GM21619 (cell line): ENCODE measurements at regions not wholly inside any gene's neighbourhood (a gene's known extent, or its start where the extent isn't known, plus 50 kb on each side); places are given as distances from the start of the nearest gene placed in this dataset.

Source experiments
- ATAC-seq: cut with Tn5 transposase; IDR thresholded peaks from one replicate; pipeline ENCODE4 v1.9.1; 2021; ENCODE audit not compliant: unreplicated experiment

DNA sequence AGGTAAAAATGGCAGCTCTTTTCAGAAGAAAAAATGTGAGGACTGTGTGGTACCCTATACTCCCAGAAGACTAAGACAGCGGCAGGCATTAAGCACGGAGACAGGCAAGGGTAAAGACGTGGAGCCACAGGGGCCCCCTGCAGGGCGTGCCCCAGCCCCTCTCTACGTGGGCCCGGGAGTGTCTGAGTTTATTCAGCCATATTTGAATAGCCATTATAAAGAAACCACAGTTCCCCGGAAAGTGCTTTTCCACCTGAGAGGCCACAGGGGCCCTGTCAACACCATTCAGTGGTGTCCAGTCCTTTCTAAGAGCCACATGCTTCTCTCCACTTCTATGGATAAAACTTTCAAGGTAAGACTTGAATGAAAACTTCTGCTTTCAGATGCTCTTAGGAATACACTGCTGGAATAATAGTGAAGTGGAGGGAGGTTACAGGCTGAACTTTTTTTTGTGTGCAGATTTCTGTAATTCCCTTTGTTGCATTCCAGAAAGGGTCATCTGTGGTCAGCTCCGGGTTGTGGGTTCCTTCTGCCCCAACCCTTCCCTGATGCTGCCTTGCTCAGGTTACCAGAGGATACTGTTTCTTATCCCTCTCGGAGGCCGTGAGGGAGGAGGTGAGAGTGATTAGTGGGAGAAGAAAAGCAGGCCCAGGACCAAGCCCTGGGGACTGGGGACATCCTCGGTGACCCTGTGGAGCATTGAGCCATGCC, 58.4 kb downstream of the SLC25A47 start:
- ATAC-seq = no peak

DNA sequence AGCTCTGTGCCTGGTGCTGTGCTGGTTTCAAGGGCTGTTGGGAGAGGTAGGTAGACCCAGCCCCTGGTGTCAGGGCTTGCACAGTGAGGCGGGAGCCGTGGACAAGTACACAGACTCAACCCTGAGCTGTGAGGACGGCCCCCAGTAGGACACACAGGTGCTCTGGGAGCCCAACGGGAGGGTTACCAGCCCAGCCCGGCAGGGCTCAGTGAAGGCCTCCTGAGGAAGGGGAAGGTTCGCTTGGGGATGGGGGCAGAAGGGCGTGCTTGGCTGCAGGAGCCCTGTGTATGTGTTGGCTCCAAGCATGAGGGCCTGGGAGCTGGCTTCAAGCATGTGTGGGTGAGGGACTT, 58.9 kb downstream of the SLC25A47 start:
- no peak for ATAC-seq

DNA sequence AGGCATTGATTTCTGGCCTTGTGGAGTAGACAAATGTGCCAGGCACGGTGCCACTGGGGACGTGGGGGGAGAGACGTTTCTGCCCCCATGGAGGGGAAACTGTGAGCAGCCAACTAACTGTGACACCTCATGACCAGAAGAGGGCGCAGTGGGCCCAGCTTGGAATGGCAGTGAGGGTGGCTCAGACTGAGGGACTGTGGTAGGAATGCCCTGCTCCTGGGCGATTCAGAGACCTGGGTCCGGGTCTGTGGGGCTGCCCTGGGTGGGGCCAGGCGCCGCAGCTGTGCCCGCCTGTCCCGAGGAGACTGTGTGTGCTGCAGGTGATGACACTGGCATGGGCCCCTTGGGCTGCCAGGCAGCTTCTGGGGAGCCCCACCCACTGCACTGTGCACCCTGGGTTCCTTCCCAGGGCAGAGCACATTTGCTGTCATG, 60.6 kb downstream of the SLC25A47 start:
- ATAC-seq = no peak

DNA sequence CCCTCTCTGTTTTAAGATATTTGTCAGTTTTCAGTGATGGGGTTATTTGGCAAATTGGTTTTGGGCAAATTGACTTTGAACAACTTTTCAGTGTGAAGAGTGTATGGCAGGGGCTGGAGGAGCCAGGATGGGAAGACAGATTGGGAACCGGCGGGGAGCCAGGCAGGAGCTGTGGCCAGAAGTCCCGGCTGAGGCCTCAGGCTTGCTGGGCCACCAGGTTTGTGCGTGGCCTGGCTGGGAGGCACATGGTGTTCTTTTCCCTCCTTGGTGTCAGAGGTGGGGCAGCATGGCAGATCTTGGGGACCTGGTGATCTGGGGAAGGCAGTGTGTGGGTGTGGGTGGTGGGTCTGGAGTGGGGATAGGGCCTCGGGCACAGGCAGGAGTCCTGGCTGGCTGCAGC, 61.1 kb downstream of the SLC25A47 start:
- no peak for ATAC-seq

DNA sequence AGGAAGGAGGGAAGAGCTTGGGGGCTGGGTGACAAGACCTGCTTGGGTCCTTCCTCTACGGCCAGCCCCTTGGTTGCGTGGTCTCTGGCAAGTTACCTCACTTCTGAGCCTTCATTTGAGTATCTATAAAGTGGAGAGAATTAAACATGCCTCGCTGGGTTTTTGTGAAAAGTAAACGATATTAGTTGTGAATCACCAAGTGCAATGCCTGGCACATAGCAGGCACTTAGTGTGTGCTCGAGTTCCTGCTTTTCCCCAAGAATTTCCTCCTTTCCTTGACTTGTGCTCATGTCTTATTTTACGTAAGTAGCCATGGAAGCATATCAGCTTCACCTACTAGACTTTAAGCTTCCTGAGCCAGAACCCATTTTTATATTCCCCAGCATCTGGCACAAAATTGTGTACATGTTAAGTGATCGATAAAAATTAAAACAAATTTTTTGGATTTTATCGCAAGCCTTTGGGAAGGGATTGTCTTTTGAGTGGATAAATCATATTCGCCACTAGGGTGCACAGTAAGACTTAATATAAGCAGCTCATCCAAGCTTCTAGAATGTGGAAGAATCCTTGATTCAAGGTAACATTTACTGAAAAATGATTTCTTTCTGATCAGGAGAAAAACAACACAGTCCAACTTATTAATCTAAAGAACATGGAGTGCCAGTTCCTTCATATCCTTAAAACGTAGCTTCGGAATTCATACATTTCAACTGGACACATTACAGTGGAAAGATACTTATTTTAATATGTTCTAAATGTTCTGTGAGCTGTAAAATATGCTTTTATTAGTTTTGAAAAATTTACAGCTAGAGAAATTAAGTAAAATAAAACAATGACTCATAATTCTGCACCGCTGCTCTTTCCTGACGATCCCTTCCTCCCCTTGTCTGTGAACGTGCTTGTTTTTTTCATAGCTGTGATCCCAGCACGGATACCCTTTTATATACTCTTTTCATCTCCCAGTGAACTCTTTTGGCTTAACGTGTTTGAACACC, 62.0 kb downstream of the SLC25A47 start:
- ATAC-seq = no peak

DNA sequence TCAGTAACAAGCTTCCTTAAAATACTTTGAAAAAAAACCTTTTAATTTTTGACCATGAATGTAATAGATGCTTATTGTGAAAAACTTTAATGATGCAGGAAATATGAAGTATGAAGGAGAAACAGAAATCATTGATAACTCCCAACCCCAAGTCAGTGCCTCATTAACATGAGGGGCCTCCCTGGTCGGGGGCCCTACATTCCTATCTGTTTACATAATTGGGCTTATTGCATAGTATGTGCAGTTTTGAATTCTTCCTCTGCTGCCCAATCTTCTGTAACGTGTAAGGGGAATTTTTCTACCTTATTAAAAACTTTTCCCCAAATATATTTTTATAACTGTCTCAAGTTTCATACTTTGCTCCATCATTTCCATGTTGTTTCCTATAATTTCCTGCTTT, 63.0 kb downstream of the SLC25A47 start:
- ATAC-seq = no peak

DNA sequence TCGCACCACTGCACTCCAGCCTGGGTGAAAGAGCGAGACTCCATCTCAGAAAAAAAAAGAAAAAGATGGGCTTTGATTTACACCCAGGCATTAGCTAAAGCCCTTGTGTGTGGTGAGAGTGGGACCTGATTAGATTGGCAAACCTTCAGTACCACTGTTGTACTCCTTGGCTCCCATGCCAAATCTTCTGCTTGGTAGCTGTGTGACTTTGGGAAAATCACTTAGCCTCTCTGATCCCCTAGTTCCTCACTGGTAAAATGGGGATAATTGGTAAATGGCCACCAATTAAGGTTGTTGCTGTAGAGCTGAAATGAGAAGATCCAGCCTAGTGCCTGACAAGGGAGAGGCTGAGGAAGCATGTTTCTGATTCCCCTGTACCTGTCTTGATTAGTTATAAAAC, 63.7 kb downstream of the SLC25A47 start:
- ATAC-seq = no peak

DNA sequence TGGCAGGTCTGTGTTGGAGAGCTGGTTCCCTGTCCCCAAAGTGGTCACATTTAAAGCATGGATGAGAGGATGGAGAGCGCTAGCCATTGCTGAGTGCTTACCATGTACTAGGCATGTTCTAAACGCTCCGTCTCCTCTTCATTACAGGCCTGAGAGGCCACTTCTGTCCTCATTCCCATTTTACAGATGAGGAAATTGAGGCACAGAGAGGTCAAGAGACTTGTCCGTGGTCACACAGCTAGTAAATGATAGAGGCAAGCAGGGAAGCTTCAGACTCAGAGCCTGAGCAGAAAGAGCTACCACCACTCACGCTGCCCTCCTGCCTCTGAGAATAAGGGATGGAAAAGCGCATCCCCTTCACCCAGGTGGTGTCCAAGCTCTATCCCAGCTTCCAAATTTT, 64.3 kb downstream of the SLC25A47 start:
- ATAC-seq = no peak

DNA sequence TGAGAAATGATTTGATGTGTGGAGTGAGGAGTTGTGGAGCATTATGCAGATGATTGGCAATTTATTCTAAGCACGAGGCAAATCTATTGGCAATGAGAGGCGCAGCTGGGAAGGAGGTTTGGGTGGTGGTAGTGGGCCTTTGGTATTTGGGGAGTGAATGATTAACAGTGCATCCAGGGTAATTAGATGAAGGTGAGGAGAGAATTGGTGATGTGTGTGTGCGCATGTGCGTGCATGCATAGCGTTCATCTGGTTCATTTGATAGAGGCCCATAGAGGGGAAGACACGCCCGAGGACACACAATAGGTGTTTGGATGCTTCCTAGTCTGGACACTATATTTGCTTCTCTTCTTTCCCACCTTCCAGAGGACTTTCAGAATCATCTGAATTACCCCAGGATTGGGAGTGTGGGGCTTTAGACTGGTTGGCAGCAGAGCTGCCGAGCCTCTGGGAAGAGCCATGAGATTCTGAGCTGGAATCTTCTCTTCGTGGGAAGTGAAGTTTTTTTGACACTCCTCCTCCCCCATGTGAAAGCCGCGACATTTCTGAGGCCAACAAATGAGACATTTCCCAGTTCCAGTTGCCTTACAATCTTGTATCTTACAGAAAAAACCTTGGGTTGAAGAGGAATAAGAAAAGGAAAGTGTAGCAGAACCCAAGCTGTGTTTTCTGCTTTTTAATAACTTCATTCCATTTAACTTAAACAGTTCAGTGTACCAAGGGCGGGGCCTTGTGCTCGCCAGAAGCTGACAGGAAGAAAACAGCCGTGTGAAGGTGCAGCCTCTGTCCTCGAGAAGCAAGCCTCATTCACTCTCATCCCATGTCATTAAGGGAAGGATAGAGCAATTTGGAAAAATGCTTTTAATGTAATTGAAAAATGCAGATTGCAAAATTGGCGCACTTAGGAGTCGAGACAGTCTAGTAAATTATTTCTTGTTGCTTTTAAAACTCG, 65.2 kb downstream of the SLC25A47 start:
- no peak for ATAC-seq

DNA sequence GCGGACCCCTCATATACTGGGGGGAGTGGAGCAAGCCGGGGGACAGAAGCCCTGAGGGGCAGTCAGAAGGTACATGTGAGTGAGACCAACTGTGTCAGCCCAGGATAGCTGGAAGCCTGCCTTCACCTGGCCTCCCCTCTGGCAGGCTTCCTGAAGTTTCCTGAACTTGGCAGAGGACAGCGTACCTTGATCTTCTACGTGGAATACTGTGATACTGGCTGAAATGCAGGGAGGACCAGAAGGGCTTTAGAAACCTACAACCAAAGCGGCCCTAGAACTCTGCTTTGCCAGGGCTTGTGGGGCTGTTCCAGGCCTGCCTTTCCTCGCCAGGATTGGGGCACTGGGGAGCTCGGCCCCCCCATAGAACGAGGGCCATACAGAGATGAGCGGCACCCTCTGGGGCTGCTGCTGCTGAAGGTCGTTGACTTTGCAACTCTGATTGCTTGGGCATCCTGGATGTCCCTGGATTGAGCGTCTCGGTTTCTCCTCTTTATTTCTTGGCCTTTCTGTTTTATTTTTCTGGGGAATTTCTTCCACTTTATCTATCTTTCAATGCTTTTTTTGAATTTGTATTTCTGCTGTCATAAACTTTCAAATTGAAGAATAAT, 66.5 kb downstream of the SLC25A47 start:
- ATAC-seq = no peak

DNA sequence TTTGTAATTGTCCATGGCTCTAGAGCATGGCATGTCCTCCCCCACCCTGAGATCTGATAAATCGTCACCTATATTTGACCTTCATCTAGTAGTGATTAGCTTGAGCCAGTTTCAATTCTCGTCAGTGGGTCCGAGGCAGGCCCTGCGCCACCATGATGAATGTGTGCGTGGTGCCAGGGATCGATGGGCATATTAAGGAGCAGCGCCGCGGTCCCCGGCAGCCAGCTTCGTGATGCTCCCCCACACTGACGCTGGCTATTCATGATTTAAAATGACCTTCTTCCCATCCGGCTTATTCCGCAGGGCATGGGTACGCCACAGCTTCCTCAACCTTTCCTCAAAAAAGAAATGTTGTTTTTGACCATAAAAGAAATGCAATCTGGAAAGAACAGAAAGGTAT, 68.0 kb downstream of the SLC25A47 start:
- no peak for ATAC-seq

DNA sequence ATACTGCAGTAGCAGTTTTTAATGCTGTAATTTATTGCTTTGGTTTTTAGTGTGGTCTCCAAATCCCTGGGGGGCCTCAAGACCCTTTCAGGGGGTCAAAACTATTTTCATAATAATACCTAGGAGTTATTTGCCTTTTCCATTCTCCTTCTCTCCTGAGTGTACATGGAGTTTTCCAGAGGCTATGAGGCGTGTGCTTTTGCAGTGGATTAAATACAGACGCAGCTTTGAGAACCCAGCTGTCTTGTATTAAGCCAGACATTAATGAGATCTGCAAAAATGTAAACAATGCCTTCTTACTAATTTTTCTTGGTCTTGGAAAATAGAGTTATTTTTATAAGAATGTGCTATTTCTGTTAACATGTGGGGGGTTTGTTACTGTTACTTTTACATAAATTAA, 68.6 kb downstream of the SLC25A47 start:
- no peak for ATAC-seq

DNA sequence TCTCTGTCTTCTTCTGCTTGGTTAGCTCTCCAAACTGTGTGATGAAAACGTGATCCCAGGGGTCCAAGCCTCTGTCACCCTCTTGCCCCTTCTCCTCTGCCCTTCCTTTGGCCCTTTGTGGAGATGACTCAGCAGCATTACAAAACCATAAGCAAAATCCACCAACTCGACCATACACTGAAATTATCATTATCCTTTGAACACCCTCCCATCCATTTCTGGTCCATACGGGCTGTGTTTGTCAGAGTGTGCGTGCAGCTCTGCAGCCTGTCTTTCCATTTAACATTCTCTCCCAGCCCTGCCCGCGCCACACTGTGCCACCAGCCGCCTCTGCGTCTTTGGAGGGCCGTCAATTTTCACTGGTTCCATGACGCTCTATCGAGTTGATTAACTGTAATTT, 69.2 kb downstream of the SLC25A47 start:
- ATAC-seq = no peak

DNA sequence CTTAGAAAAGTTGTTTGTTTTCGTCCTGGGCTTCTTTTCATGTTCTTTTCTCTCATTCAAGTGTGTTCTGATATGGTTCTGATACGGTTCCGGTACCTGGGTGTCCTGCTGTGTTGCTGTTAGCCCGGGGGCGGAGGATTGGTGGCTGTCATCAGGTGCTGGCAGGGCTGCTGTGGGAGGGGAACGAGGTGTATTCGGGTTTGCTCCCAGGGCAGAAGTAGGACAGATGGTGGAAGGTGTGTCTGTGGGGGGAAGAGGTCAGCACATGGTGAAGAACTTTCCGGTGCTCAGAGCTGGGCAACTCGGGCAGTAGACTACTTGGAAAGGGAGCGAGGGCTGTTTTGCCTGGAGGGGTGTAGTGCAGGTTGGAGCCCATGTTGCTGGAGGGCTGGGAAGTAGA, 70.2 kb downstream of the SLC25A47 start:
- no peak for ATAC-seq

DNA sequence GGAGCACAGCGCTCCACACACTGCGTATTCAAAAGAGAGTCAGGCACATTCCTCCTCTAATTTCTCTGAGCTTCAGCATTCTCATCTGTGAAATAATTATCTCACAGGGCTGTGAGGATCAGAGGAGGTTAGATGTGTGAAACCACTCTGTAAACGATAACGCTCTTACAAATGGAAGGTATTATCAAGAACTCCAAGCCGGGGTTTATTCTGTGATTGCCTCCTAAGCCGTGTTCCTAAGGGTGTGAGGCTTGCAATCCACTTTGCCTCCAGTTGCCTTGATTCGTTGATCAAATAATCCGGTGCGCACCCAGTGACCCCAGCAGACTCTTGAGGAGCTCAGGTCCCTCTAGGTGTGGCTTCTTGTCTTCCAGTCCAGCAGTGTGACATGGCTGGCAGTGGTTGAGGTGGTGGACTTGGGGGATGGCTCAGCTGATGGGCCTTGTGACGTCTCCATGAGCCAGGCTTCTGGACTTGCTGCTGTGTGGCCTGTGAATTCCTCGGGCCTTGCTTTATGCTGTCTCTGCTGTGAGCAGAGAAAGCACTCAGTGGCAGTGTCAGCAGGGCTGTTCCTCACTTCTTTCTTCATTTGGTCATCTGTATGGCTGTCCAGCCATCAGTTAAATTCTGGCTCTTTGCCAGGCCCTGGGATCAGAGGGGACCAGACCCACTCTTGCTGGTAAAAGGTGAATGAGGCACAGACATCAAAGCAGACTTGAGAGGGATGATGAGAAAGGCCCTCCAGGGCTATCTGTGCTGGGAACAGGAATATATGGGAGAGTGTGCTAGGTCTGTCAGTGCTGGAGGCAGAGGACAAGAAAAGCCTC, 71.0 kb downstream of the SLC25A47 start:
- ATAC-seq = no peak

DNA sequence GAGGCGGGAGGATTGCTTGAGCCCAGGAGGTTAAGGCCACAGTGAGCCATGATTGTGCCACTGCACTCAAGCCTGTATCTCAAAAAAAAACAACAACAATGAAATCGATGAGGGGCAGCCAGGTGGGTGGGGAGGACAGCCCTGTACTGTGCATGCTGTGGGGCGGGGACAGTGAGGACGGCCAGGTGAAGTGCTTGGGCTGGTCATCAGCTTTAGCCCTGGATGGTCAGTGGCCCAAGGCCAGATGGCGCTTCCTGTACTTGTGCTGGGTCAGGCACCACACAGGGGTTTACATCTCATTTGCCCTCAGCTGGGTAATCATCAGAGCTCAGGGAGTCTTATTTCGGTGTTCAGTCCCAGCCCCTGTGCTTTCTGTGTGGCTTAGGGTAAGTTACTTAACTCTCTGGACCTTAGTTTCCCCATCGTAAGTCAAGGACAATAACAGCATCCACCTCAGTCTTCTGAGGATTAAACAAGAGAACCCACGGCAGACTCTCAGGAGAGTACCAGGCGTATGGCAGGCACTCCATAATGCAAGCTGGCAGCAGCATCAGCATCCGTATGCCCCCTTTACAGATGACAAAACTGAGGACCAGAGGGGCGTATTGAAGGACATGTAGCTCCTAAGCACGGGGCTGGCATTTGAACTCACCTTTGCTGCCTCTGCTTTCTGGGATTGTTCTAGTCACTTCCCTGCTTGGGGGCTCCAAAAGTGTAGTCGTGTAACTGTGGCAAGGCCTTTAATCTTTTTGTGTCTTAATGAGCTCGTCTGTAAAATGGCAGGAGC, 71.9 kb downstream of the SLC25A47 start:
- ATAC-seq = no peak

DNA sequence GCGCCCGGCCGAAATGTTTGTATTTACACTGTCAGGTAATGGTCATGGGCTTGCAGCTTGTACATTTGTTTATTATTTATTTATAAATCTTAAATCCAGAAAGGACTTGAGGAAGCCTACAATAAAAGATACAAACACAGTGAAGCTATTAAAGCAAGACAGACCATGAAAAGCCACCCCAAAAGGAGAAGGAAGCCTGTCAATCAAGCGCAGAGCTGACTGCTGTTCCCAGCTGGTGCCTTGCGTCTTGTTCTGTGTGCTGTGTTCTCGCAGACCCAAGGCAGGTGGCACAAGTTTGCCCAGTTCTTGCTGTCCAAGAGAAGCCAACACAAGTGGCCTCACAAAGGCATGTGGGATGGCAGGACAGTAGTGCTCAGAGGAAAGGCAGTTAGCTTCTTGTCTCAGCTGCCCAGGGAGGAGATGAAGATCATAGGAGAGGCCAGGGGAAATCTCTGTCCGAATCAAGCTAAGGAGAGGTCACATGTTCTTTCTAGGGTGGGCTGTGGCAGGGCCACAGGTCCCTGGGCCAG, 73.2 kb downstream of the SLC25A47 start:
- no peak for ATAC-seq

DNA sequence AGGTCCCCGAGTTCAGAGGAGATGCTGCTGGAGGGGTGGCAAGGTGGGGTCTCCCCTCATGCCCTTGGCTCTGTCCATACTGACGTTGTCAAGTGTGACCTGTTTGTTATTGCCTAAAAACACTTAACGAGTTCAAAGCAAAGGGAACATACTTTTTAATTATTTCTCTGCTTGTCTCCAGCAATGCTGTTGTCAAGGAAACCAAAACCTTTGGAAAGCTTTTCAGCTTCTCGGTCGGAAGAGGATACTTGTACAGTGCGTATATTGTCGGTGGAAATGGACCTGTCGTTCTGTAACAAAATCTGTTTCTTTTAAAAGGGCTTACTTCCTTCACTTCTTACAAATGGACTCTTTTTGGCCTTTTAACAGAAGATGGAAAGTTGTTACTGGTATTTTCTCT, 73.9 kb downstream of the SLC25A47 start:
- no peak for ATAC-seq

DNA sequence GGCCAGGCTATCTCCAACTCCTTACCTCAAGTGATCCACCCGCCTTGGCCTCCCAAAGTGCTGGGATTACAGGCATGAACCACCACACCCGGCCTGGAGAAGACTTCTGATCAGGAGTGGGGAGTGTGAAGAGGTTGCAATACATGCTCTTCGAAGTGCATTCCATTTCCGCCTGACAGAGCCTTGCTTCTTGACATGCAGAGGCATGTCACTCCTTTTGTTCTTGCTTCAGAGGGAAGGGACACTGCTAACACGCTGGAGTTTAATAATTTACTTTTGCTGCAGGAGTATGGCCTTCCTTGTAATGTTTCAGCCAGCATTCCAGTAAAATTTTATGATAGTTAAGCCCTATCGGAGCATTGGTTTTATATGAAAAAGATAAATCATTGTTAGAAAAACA, 74.9 kb downstream of the SLC25A47 start:
- no peak for ATAC-seq
